ENCODE measurements at regions not wholly inside any gene's neighbourhood (a gene's known extent, or its start where the extent isn't known, plus 50 kb on each side); places are given as distances from the start of the nearest gene placed in this dataset.

GRCh38 chr6:28696167-28696566, 170.5 kb downstream of the GPX5 start:
- TF ChIP-seq CTCF (IDR thresholded peaks at IDR 0.05 in 8 of 11, conservative IDR thresholded peaks at IDR 0.05 in 3 of 11), result no peak
- no peak for TF ChIP-seq POLR2AphosphoS5 (IDR thresholded peaks at IDR 0.05)
- TF ChIP-seq POLR2A (IDR thresholded peaks at IDR 0.05), result no peak
